Fibroblast of skin of abdomen (primary cell): ENCODE measurements at regions not wholly inside any gene's neighbourhood (a gene's known extent, or its start where the extent isn't known, plus 50 kb on each side); places are given as distances from the start of the nearest gene placed in this dataset.

ENCODE experiments used
- DNase-seq: peaks from one replicate; pipeline ENCODE4 v3.0.0-alpha.2; 2013

DNA sequence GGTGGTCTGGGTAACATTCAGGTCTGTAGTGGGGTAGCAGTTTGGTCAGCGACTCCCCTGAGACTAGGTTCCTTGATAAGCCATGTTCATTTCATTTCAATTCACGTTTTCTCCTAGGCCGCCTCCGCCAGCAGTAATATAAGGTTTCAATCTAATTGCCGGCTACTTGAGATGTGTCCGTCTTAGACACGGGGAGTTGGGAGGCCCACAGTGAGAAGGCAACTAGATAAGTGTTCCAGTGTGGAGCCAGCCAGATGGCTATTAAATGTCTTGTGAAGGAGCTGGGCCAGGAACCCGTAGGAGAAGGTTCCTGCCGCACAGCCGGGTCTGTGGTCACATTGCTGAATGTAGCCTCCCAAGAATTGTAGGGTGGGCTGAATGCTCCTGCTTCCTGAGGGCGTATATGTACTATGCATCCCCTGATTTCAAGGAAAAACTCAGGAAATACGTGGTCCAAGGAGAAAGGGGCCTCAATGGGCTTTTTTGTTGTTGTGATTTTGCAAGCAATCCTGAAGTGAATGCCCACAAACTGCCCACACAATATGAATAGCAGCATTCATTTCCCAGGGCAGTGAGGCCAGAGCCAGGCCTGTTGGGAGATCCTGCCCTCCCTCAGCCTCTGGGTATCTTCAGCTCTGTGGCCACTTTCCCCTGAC is 220.6 kb upstream of the RPL34 start:
- DNase-seq: no peak

DNA sequence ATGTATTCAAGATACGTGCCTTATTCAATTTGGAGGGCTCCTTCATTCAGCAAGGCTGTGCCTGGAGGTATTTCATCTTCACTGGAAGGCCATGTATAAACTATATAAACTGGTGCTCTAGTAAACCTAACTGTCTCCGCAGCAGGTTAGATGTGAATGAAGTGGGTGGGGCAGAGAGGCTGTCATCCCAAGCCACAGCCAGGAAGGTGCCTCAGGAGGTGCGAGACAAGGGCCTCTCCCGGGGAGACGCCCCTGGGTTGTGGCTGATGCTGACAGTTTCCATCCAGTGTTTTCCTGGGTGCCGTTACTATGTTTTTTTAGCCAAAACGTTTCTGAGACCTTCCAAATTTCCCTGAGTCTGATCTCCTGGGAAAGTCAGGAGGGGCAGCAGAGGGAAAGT is 221.5 kb upstream of the RPL34 start:
- DNase-seq: no peak

DNA sequence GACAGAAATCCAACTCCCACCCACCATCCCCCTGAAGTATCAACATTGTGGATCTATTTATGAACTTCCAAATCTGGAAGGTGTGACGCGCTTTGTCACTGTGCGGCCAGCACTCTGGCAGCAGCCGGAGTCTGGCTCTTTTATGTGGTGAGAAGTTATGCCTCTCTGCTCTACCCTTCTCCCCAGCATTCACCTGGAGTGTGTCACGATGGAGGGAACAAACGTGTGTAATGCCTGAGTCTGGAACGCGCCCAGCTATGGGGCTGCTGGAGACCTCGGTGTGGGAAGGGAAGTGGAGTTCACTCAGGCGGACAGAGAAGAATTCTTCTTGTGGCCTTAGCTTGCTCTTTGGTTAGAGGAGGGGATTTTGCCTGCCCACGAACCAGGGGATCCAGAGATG is 222.1 kb upstream of the RPL34 start:
- peak; percentile 20 for DNase-seq

DNA sequence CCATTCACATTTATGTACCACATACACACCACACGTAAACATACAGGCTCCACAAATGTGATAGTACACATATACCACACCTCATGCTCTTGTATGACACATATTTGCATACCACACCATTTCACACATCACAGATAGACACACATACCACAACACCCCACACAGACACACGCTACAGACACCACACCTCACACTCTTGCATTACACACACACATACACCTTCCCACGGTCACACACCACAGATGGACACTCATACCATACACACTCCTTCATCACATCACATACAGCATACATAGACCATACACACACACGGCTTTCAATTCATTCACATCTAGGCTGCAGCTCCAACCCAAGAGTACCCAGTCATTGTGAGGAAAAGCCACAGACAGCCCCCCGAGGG is 222.5 kb upstream of the RPL34 start:
- no peak for DNase-seq

DNA sequence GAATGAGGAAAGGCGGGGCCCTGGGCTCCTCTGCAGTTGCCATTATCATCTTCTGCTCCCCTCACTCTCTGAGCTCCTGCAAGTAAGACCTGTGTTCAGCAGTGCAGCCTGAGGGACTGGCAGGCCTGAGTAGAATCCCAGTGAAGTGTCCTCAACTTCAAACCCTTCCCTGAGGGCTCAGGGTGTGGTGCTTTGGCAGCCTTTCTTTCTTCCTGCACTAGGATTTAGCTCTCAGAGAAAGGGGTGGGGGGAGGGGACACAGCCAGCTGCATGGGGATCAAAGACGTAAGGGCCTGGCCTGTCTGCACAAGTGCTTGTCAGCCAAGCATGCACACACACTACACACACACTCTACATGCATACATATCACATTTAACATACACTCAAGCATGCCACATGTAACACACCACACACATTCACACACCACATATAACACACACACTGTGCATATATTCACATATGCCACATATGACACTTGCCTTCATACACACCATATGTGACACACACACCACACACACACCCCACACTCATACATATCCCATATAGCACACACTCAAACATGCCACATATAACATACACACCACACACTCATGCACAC is 223.4 kb upstream of the RPL34 start:
- DNase-seq: no peak

GRCh38 chr4:108395786-108396185 is 224.6 kb upstream of the RPL34 start:
- no peak for DNase-seq

DNA sequence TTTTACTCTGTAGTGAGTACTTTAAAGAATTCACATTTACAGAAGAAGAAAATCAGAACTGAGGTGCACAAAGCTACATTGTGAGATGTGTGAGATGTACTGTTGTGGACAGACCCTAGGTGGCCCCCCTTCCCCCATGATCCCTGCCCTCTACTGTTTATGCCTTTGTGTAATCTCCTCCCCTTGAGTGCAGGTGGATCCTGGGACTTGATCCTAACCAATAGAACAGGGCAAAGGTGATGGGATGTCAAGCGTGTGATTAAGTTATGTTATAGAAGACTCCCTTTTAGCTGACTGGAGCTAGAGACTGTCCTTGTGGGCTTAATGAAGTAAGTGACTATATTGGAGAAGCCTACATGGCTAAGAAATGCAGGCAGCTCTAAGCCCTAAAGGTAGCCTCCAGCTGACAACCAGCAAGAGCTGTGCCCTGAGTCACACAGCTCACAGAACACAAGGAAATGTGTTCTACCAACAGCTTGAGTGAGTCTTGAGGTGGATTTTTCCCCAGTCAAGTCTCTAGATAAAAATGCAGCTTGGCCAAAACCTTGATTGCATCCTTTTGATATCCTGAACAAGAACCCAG is 225.2 kb upstream of the LEF1 start:
- DNase-seq: no peak

- DNase-seq: peak; percentile 12
Observed at GRCh38 chr4:108391701-108392455, 223.1 kb upstream of the LEF1 start.

DNA sequence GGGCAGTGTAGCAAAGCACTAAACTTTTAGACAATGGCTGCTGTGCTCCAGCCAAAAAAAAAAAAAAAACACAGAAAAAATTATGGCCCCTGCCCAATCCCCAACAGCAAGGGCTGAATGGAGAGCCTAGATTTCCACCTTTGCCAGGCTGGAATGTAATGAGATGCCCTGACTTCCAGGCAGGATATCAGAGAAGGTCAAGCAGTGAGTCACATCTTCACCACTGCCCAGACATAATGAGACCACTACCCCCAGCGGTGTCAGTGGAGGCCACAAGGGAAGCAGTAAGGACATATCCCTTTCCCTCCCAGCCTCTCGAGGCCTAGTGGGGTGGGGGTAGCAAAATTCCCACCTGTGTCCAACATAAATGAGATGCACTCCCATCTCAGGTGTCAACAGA is 216.3 kb upstream of the LEF1 start:
- no peak for DNase-seq

GRCh38 chr4:108384544-108384943 is 215.8 kb upstream of the LEF1 start:
- no peak for DNase-seq

GRCh38 chr4:108383157-108383556 is 214.4 kb upstream of the LEF1 start:
- DNase-seq: no peak

DNA sequence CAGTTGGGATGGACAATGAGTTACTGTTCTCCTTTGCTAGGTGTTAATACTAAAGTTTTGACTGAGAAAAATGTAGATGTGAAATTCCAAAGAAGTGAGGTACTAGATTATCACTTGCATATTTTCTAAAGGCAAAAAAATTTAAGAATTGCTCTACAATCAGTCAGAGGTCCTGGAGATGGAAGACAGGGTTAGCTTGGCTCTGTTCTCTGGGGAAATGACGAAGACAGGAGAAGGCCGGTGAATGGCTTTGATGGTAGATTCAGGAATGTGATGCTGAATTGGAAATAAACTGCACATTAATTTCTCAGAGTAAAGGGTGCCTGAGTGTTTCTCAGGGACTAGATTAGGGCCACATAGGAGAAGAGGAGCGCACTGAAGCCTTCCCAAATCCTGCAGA is 214.0 kb upstream of the LEF1 start:
- DNase-seq: peak; percentile 24

DNA sequence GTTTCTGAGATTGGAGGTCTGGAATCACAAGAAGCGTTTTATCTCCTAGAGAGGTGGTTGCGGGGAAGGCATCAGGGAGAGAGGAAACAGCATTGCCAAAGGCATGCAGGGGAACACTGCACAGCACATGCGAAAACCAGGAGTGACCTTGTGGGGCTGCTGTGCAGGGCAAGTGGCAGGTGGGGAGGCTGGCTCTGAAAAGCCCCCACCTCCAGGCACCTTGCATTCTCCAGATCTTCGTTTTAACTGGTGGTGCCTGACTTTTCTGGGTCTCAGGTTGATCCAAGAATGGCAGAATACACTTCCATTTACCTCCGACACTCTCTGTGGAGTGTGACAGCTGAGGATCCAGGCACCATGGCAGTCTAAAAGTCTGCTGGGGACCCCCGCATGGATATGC is 209.4 kb upstream of the LEF1 start:
- DNase-seq: no peak

- DNase-seq: no peak
Observed at GRCh38 chr4:108377021-108377420, 208.3 kb upstream of the LEF1 start.

DNA sequence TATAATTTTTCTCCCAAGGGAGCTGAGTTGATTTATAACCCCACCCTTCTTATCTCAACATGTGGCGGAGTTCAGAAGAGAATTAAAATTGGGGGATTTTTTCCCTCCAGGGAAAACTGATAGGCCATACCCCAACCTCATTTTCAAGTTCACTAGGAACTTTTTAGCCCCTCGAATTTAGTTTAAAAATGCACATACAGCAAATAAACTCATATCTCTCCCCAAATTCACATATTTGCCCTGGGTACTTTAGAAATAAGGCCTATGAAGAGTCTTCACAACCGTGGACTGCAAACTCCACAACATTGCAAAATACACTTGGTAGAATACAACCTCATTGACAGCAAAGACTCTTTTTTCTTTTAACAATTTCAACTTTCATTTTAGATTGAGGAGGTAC is 206.7 kb upstream of the LEF1 start:
- no peak for DNase-seq

- DNase-seq: no peak
Observed at GRCh38 chr4:108372681-108373080, 203.9 kb upstream of the LEF1 start.

DNA sequence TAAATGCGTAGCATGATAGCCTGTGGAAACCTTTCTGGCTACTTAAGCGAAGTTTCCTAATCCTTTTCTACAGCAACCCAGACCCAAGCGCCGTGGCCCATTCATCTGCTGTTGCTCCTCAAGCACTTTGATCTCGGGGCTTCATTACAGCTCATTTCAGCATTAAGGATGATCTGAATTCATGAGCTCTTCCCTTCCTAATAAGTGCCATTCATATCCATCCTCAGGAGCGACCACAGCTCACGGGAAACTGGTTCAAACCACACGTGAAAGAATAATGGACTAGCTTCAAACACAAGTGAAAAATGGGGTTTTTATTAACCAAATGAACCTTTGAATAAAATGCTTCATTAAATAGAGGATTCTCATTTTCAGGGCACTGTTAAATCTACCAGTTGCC is 202.6 kb upstream of the LEF1 start:
- no peak for DNase-seq

DNA sequence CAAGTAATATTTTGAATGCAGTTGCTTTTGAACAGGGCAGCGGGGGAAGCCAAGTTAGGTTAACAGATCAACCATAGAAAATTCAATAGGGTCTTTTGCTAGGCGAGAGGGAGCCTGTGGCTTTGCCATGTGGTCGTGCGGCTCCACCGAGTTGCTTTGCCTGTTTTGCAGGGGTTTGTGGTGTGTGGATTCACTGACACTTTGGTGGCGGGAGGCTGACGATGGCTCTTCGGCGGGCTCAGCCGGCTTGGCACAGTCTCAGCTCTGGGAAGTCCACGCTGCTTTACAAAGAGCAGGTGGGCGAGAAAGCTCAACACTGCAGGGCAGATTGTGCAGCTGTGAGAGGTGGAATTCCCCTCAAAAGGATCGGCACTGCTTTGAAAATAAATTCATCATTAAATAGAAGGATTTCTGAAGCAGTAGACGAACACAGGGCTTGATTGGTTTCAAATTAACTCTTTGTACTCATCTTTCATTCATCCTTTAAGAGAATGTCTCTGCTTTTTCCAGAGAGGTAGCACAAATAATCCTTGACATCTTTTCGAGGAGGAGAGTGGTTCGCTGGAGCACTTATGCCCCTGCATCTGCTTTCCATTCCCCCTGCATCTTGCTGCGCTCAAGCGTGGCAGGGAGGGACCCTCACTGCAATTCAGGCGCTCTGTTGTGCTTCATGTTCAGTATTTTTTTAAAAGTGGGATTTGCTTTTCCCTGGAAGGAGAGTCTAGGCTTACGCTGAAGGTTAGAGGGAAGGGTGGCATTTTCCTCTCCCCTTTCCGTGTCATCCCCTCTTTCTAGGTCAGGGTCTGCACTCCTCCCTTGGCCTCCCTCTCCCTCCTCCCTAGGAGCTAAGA is 201.8 kb upstream of the LEF1 start:
- no peak for DNase-seq

DNA sequence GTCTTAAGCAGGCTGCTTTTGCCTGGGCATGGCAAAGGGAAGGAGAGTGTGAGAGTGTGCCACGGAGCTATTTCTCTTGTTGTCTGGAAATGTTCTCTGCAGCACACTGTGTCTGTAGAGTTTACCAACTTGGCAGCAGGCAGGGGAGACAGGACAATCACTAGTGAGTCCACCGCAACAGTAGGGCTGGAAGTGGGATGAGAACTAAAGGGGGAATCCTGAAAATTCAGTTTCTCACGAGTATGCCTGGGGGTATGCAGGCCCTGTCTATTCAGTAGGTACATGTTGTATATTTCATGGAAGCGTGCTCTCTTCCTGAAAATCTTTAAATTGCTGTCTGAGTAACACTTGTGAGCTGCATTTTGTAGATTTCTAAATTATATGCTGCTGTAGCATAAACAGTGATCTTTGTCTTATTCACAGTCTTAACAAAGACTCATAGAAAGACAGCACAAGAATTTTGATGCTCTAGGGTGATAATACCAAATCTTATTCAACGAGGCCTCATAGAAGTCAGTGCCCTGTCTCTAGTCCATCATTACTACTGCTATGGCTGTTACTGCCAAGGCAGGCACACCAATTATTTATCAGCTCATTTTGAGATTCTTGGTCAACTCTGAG is 200.4 kb upstream of the LEF1 start:
- DNase-seq: no peak

- no peak for DNase-seq
Observed at GRCh38 chr4:108367751-108368150, 199.0 kb upstream of the LEF1 start.

DNA sequence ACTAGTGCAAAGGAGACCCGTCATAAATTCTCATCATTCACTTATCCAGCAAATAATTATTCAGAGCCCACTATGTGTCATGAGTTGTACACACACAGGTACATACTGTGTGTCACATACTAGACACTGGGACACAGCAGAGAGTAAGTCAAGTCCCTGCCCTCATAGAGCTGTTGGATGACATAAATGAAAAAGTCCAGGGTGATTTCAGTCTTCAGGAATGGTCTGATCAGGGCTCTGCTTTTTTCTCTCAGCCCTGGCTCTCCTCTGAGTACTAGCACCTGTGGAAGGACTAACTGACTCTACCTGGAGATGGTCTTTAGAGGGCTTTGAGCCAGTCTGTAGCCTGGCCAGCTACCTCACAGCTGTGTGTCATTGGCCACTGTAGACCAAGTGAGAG is 198.0 kb upstream of the LEF1 start:
- no peak for DNase-seq

- no peak for DNase-seq
Observed at GRCh38 chr4:108365551-108365950, 196.8 kb upstream of the LEF1 start.
